ENCODE measurements at regions not wholly inside any gene's neighbourhood (a gene's known extent, or its start where the extent isn't known, plus 50 kb on each side); places are given as distances from the start of the nearest gene placed in this dataset.

- no peak for DNase-seq (ENCODE audit: low read depth)
- TF ChIP-seq CTCF (conservative IDR thresholded peaks at IDR 0.05; ENCODE audit: low read length): no peak
- H3K4me3 ChIP-seq (ENCODE audit: low read length): no peak overlapping the region
These were observed 424.2 kb downstream of the SLC16A7 start for GRCh38 chr12:60020068-60020467.

GRCh38 chr12:60021235-60021634 is 425.4 kb downstream of the SLC16A7 start:
- no peak for DNase-seq (ENCODE audit: low read depth)
- no peak for TF ChIP-seq CTCF (conservative IDR thresholded peaks at IDR 0.05; ENCODE audit: low read length)
- no peak overlapping the region for H3K4me3 ChIP-seq (ENCODE audit: low read length)

GRCh38 chr12:60027266-60027665 is 431.4 kb downstream of the SLC16A7 start:
- no peak for TF ChIP-seq CTCF (conservative IDR thresholded peaks at IDR 0.05; ENCODE audit: low read length)
- no peak overlapping the region for H3K4me3 ChIP-seq (ENCODE audit: low read length)

GRCh38 chr12:60034147-60034546 is 438.3 kb downstream of the SLC16A7 start:
- no peak for TF ChIP-seq CTCF (conservative IDR thresholded peaks at IDR 0.05; ENCODE audit: low read length)
- H3K4me3 ChIP-seq (ENCODE audit: low read length): no peak overlapping the region
- DNase-seq (ENCODE audit: low read depth): no peak

More at GRCh38 chr12:60027266-60027665, 431.4 kb downstream of the SLC16A7 start:
- no peak for DNase-seq (ENCODE audit: low read depth)

- H3K4me3 ChIP-seq (ENCODE audit: low read length): no peak overlapping the region
- TF ChIP-seq CTCF (conservative IDR thresholded peaks at IDR 0.05; ENCODE audit: low read length): no peak
- peak; percentile 39 for DNase-seq (ENCODE audit: low read depth)
These were observed 440.0 kb downstream of the SLC16A7 start for GRCh38 chr12:60035835-60036234.

- H3K4me3 ChIP-seq (ENCODE audit: low read length): no peak overlapping the region
- no peak for TF ChIP-seq CTCF (conservative IDR thresholded peaks at IDR 0.05; ENCODE audit: low read length)
- DNase-seq (ENCODE audit: low read depth): no peak
These were observed 447.0 kb downstream of the SLC16A7 start for GRCh38 chr12:60042835-60043234.

- no peak for TF ChIP-seq CTCF (conservative IDR thresholded peaks at IDR 0.05; ENCODE audit: low read length)
- no peak for DNase-seq (ENCODE audit: low read depth)
- no peak overlapping the region for H3K4me3 ChIP-seq (ENCODE audit: low read length)
These were observed 447.4 kb downstream of the SLC16A7 start for GRCh38 chr12:60043236-60043635.
